Activated effector memory CD4-positive, alpha-beta T cell treated with anti-CD3 and anti-CD28 coated beads, Interleukin-2, amount 50 U/mL, for 16 hours (primary cell): ENCODE measurements at regions not wholly inside any gene's neighbourhood (a gene's known extent, or its start where the extent isn't known, plus 50 kb on each side); places are given as distances from the start of the nearest gene placed in this dataset.
"Not testable (repeated sequence)": the region's sequence is repeated elsewhere in the genome, so short reads cannot be mapped to it uniquely, and the experiment has no call there.

Experiments
- DNase-seq: peaks from one replicate; pipeline ENCODE4 v3.0.0-alpha.2; 2020

DNA sequence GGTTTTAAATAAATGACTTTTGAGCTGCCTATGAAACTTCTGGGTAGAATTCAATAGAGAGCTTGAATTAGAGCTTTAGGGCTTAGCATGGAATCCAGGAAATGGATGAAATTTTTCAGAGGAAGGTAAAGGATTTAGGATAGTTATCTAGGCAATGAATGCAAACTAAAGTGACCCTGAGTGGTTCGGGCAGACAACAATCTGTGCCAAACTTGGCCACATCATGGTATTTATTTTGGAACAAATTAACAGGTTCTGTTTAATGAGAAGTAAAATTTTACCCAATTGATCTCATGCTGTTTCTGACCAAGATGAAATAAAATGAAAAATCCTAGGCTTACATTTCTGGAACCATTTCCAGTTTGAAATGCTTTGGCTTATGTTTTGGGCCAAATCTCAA lies 934.4 kb downstream of the MAT2B start:
- DNase-seq: no peak

GRCh38 chr5:164449460-164449859 lies 944.0 kb downstream of the MAT2B start:
- no peak for DNase-seq

GRCh38 chr5:164466033-164466432 lies 960.6 kb downstream of the MAT2B start:
- DNase-seq: no peak

DNA sequence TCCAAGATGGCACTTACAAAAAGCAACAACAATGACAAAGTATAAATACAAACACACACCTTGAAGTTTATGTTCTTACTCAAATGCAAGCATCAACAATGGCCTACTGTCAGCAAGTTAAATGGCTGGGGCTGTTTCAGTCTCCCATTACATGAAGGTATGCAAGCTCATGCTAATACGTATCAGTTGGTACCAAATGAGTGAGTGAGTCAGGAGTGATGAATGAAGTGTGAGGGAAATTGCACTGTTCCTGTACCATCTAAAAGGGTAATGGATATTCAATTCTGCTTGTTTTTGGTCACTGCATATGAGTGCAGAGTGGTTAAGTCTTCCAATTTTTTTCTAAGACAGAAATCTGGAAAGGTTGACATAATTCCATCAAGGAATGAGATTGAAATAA lies 964.9 kb downstream of the MAT2B start:
- DNase-seq: no peak

DNA sequence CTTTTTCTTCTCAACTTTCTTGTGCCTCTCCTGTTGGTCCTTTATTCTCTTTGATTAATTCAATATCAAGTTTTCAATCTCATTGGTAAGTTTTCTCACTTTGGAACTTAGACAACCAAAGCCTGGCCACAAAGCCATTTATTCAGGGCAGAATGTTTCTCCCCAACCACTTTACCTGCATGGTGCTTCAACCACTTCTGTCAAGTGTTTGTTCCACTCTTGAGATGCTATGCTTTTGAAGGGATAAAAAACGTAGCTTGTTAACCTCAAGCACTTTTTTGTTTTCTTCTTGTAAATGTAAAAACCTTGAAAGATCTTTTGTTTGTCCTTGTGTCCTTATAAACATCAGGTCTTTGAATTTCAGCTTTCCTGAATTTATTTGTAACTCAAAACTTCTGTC lies 966.7 kb downstream of the MAT2B start:
- DNase-seq: no peak

DNA sequence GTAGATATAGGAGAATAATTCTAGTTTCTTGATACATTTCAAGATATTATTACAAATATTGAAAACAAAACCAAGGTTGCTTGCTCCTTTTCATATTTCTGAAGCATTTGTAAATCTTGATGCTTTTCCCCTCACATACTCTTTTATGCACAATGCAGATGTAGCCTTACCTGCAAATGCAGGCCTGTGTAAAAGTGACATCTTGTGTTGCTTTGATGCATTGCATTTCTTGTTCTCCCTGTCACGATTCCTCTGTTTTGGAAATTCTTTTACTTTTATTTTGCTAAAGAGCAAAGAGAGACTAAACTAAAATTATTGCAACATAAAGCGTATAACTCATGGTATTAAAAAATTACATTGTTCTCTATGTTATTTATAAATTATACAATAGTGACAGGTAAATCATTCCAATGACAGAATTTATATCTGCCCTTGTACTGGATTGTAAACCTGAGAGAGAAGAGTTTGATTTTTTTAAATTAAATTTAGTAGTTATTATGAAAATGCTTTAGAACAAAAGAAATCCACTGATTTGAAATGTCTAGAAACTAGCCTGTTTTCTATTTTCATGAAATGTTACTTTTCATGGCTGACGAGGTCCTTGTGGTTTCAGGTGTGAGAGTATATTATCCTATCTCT lies 970.0 kb downstream of the MAT2B start:
- no peak for DNase-seq

- no peak for DNase-seq
Observed at GRCh38 chr5:164481270-164481669, 975.9 kb downstream of the MAT2B start.

DNA sequence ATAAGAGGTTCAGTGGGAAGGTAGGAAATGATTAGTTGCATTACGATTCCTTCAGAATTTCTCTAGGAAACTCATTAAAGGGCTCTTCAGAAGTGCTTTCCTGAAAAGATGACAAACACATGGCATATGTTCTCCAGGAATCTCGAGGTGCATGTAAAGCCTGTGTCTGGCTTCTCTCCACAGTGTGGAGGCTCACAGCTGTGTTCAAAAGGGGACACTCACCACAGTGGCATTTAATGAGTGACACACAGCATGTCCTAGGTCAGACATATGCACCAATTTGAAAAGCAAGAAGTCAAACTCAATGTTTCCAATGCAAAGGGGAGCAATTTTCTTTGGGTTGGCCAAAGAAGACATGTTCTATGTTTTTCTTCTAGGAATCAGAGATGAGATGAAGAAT lies 976.9 kb downstream of the MAT2B start:
- no peak for DNase-seq

- no peak for DNase-seq
Observed at GRCh38 chr5:164484948-164485347, 979.5 kb downstream of the MAT2B start.

- DNase-seq: no peak
Observed at GRCh38 chr5:164487939-164488338, 982.5 kb downstream of the MAT2B start.

DNA sequence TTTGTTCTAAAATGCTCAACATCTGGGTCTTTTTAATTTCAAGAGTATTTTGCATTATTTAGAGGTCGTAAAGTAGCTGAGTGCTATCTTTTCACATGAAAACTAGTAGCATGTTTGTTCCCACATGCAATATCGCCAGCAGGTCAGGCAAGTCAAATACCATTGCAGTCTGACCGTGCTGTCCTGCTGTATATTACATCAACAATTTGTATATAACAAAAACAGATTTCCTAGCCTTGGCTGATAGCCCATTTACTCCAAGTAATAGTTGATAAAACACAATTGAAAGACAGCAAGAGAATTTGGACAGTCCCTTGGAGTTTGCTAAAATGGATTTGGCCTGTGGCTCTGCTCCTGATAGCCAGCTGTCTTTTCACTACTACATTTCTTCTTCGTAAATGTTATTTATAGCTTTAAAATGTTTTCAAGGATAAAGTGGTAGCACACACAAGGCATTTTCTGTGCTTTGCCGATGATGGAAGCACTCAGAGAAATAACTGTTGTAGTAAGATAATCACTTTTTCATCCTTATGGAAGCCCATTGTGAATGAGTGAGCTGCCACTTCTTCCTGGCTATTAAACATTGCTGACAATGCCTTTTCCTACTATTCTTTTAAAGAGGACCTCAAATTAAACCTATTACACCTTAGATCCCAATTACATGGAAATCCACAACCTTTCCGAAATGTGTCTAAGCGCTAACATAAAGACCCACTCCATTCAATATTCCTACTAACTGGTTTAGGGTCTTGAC lies 992.1 kb downstream of the MAT2B start:
- DNase-seq: no peak

DNA sequence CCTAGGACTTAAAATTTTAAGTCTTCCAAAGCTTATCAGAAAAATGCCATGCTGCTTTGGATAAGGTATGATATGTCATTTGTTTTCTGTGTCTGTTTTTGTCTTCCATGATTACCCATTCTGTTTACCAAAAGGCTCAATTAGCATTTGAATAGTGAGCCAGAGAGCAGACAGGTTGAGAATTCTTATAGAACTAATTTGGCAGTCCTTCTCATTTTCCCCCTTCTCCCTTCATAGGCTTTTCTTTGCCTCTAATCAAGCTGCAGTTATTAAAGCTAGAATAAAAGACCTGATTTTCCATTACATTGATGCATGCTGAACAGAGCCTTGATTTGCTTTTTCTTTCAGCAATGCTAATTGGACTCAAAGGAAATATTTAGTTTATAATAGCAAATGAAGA lies 993.0 kb downstream of the MAT2B start:
- DNase-seq: no peak

DNA sequence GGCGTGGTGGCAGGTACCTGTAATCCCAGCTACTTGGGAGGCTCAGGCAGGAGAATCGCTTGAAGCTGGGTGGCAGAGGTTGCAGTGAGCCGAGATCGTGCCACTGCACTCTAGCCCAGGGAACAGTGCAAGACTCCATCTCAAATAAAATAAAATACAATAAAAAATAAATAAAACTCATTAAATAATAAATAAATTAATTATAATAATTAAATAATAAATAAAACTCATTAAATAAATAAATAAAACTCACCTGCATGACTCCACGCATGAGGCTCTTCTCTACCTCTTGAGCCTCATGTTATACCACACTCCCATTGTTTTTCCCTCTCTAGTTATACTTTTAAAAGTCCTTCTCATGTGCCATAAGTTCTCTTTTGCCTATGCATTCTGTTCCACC lies 995.4 kb downstream of the MAT2B start:
- DNase-seq: no peak

DNA sequence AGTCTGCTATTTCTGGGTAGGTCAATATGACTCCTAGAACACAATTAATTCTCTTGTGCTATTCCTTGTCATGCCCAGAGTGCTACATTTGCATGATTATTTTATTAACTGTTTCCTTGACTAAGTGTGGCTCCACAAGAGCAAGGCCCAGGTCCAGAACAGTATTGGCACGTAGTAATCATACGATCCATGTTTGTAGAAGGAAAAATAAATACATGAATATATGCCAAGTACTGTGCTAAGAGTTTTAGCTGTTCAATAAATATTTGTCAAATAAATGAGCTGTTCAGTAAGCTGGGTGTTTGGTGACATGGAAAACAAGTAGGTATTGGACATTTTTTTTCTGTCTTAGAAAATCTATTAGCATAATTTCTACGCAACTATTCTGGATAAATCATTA lies 995.9 kb downstream of the MAT2B start:
- DNase-seq: no peak

DNA sequence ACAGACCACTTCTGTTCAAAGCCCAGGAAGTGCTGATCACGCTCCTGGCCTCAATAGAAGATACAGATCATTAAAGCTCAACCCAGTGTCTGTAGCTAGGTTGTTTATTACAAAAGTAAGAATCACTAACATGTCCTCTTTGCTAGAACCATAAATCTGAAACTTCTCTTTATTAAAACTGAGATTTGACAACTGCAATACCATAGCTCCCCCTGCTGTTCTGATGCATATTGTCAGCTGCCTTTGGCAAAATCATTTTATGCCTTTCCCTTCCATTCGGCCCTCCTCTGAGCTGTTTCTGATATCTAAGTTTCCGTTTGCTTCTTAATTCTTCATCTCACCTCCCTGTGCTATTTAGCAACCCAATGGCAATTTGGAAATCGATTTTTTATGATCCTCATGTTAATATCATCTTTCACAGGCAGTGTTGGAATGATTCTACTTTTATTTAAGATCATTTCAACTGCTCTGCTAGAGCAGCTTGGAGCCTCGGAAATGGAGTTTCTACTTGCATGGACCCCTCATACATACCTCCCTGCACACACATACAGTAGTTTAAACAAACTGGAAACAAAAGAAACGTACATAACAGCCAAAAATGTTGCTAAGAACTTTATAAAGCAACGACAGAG lies 998.8 kb downstream of the MAT2B start:
- DNase-seq: no peak

DNA sequence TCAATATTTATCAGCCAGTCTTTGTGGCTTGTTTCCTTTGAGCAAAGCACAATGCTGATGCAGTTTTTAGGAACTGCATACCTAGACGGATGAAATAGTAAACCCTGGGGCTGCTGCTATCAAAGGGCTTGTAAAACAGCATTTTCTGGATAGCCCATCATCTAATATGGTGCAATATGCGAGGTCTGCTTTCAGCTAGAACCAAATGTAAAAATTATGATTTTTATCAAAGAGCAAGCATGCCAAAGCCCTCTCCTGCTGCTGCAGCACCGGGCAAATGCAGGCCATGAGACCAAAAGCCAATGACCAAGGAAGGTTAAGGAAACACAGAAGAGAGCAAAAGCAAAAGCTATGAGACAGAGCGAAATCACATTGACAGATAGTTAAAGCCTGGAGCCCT lies 1000.4 kb downstream of the MAT2B start:
- DNase-seq: no peak

DNA sequence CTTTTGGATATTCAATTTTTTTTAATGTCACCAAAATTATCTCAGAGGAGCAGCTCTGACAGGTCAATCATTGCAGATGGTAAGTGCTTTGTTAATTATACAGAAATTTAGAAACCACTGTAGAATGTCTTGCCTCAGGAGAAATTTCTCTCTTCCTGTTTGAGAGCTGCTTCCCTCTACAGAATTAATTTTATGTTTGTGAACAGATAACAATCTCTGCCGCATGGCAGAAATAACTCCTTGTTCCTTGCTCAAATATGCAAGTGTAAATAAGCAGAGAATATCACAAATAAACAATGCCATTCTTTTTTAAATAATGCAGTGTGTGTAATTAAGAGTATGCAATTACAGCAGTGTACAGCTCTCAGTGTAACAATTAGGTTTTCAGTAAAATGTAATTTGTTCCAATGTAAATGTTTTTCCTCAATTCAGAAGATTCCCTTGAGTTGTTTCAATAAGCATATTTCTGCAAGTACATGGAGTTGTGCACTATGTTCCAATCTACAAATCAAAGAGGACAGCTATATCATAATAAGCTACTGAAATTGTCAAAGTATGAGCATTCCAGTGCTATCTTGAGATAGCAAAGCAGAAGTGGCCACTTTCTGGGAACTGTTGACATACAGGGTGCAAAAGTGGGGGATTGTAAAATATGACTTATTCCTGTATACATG lies 1012.8 kb downstream of the MAT2B start:
- no peak for DNase-seq

DNA sequence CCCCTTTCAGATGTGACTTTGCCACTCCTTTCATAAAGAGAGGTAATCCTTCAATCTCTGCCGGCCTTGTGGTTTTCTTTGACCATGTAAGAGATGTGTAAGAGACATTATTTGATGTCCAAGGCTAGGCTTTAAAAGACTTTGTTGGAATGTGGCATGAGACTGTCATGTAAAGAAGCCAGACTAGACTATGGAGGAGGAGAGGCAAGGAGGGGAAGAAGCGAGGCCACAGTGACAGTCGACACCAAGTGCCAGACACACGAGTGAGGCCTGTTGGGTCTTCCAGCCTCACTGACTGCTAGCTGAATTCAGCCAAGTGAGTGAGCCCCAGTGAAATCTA lies 1013.3 kb downstream of the MAT2B start:
- DNase-seq: no peak

- DNase-seq: no peak
Observed at GRCh38 chr5:164532235-164532900, 1026.9 kb downstream of the MAT2B start.

DNA sequence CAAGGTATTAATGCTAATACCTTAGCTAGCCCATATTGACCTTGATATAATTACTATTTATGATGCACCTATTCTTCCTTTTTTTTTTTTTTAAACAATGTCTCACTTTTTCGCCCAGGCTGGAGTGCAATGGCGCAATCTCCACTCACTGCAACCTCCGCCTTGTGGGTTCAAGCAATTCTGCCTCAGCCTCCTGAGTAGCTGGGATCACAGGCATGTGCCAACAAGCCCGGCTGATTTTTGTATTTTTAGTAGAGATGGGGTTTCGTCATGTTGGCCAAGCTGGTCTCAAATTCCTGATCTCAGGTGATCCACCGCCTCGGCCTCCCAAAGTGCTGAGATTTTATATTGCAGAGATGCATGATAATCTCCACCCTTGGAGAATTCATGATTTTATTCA lies 1028.0 kb downstream of the MAT2B start:
- DNase-seq: not testable (repeated sequence)

- no peak for DNase-seq
Observed at GRCh38 chr5:164540174-164540573, 1034.8 kb downstream of the MAT2B start.

GRCh38 chr5:164545507-164545906 lies 1040.1 kb downstream of the MAT2B start:
- no peak for DNase-seq

DNA sequence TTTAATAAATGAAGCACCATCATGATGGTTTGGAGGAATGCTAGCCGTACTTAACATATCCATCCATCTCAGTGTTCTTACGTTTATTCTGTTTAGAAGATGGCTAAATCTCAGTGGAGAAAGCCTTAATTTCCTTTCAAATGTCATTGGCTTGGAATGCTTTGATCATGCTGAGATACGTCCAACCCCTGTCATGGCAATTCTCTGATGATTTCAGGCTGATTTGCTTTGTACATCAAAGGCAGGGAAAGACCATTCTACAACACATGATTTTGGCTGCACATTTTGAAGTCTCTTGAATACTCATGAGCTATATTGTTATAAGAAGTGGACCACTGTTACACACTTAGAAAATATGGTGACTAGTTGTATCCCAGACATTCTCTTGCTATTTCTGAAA lies 1048.4 kb downstream of the MAT2B start:
- DNase-seq: no peak
